T-cell (primary cell): ENCODE measurements at regions not wholly inside any gene's neighbourhood (a gene's known extent, or its start where the extent isn't known, plus 50 kb on each side); places are given as distances from the start of the nearest gene placed in this dataset.

Experiments used
- ATAC-seq, 4 experiments: fragments of 200-7000 bp in 3 of 4; fragments of 150-1000 bp in 1 of 4; cut with Tn5 transposase; replicated peaks in 1 of 4; 1 replicate in 3 of 4; 2 replicates in 1 of 4; pipeline ENCODE4 v1.10.0; 2021; ENCODE audit warnings: moderate library complexity in 3 of 4, mild to moderate bottlenecking in 2 of 4, moderate number of reproducible peaks in 1 of 4
- CTCF ChIA-PET, 2 donors: fragments of 300-600 bp; sonication (Branson Sonifier 250); formaldehyde crosslinking; loops; one replicate each; lab custom pipeline; 2022; ENCODE audit warnings: antibody characterized with exemption in 2 of 2; lab: Charles Lee
- POLR2A ChIA-PET, 2 donors: fragments of 300-600 bp; sonication (Branson Sonifier 250); formaldehyde crosslinking; loops; one replicate each; lab custom pipeline; 2022; ENCODE audit warnings: antibody characterized with exemption in 2 of 2; lab: Charles Lee
- DNase-seq, 35 experiments: peaks; one replicate each; pipeline versions ENCODE4 v3.0.0 to v3.0.0-alpha.2; 2013 to 2023
- H3K27ac ChIP-seq: one replicate; pipeline ENCODE4 v1.5.1; 2013; ENCODE audit warnings: low read length
- H3K27me3 ChIP-seq, 2 experiments: replicated peaks in 1 of 2; 1 replicate in 1 of 2; 2 replicates in 1 of 2; pipeline versions ENCODE4 v1.6.1 to v1.7.0; 2013; ENCODE audit warnings: low read length in 1 of 2, mixed read lengths in 1 of 2; ENCODE audit not compliant: control insufficient read depth in 2 of 2, insufficient read depth in 2 of 2; ENCODE audit errors: extremely low read depth in 1 of 2
- H3K36me3 ChIP-seq, 2 donors: 1 replicate in 1 of 2; 2 replicates in 1 of 2; pipeline versions ENCODE4 v1.6.1 to v1.7.0; 2013; ENCODE audit warnings: low read length in 1 of 2; ENCODE audit not compliant: control insufficient read depth in 2 of 2, insufficient read depth in 1 of 2; ENCODE audit errors: extremely low read depth in 1 of 2
- H3K4me1 ChIP-seq, 2 experiments: 1 replicate in 1 of 2; 2 replicates in 1 of 2; pipeline versions ENCODE4 v1.6.1 to v1.7.0; 2013; ENCODE audit warnings: low read length in 2 of 2, mixed read lengths in 1 of 2; ENCODE audit not compliant: insufficient read depth in 2 of 2, control insufficient read depth in 1 of 2; ENCODE audit errors: extremely low read depth in 1 of 2
- H3K4me3 ChIP-seq, 2 donors: 1 replicate in 1 of 2; 2 replicates in 1 of 2; pipeline versions ENCODE4 v1.5.1 to v1.7.0; 2013; ENCODE audit warnings: mild to moderate bottlenecking in 2 of 2, low read length in 1 of 2, moderate library complexity in 1 of 2; ENCODE audit not compliant: control insufficient read depth in 1 of 2; ENCODE audit errors: extremely low read depth in 1 of 2
- H3K9me3 ChIP-seq: 2 replicates; pipeline ENCODE4 v1.7.0; 2013
- H3K27ac Mint-ChIP-seq, 2 donors: one replicate each; pipeline ENCODE4 v1.8.0; 2020 to 2021; ENCODE audit warnings: mild to moderate bottlenecking in 2 of 2, mixed read lengths in 2 of 2
- H3K27me3 Mint-ChIP-seq, 2 donors: one replicate each; pipeline ENCODE4 v1.8.0; 2021 to 2022; ENCODE audit warnings: mixed read lengths in 2 of 2
- H3K36me3 Mint-ChIP-seq: one replicate; pipeline ENCODE4 v1.8.0; 2021; ENCODE audit warnings: mixed read lengths
- H3K4me1 Mint-ChIP-seq, 3 donors: one replicate each; pipeline ENCODE4 v1.8.0; 2020 to 2022; ENCODE audit warnings: mixed read lengths in 3 of 3, mild to moderate bottlenecking in 1 of 3
- H3K4me3 Mint-ChIP-seq, 3 donors: one replicate each; pipeline ENCODE4 v1.8.0; 2020 to 2022; ENCODE audit warnings: mild to moderate bottlenecking in 3 of 3, mixed read lengths in 3 of 3, moderate library complexity in 3 of 3
- H3K9me3 Mint-ChIP-seq, 3 donors: one replicate each; pipeline ENCODE4 v1.8.0; 2020 to 2022; ENCODE audit warnings: mixed read lengths in 3 of 3
- WGBS: methylation state at CpG from one replicate; pipeline ENCODE4 v1.1.5; 2013; ENCODE audit warnings: missing lambda C conversion rate; ENCODE audit not compliant: insufficient coverage; 5-methylcytosine and 5-hydroxymethylcytosine counted together

GRCh38 chr13:97091196-97091595, 96.9 kb upstream of the OXGR1 start:
- no CpG with 5 or more reads among the region's 1 CpG for WGBS
- no peak overlapping the region for H3K4me3 ChIP-seq
- CTCF ChIA-PET, result no interaction called here
- no peak overlapping the region for H3K27ac ChIP-seq
- H3K4me1 ChIP-seq, result no peaks in the 10 kb centered on the region
- DNase-seq, result no peak
- Mint-ChIP-seq H3K27me3 (peaks cover 0 to 6% of the 10 kb centered on the region in 2 donors), H3K36me3 (no peaks in the 10 kb centered on the region), H3K4me1 (no peaks in the 10 kb centered on the region), H3K27ac (no peak overlapping the region), H3K9me3 (peaks cover 0 to 17% (median 8%) of the 10 kb centered on the region in 3 donors), H3K4me3 (no peak overlapping the region)
- POLR2A ChIA-PET, result no interaction called here
- ATAC-seq, result no peak
- no peaks in the 10 kb centered on the region for H3K27me3 ChIP-seq
- H3K36me3 ChIP-seq, result no peaks in the 10 kb centered on the region
- no peaks in the 10 kb centered on the region for H3K9me3 ChIP-seq

- Mint-ChIP-seq H3K9me3 (peaks cover 0 to 8% (median 2%) of the 10 kb centered on the region in 3 donors), H3K4me3 (no peak overlapping the region), H3K4me1 (peaks cover 0 to 2% (median 0%) of the 10 kb centered on the region in 3 donors), H3K27ac (no peak overlapping the region), H3K27me3 (peaks cover 3 to 10% of the 10 kb centered on the region in 2 donors), H3K36me3 (no peaks in the 10 kb centered on the region)
- Histone ChIP-seq H3K27me3 (peaks cover 0 to 4% of the 10 kb centered on the region in 2 experiments), H3K36me3 (no peaks in the 10 kb centered on the region), H3K9me3 (no peaks in the 10 kb centered on the region), H3K4me3 (no peak overlapping the region), H3K4me1 (no peaks in the 10 kb centered on the region), H3K27ac (no peak overlapping the region)
- no peak for ATAC-seq
- DNase-seq, result no peak
- ChIA-PET POLR2A (no interaction called here), CTCF (interaction anchor here (0.6 to 0.7 kb wide), 3 partner anchors 8 to 273 kb away, joined by 3 to 5 read pairs (median 3); no protein-coding TSS in a partner anchor)
These were observed 106.5 kb upstream of the OXGR1 start for GRCh38 chr13:97100821-97101220.

GRCh38 chr13:97101912-97102708, 107.8 kb upstream of the OXGR1 start:
- Mint-ChIP-seq H3K4me3 (no peak overlapping the region), H3K27ac (no peak overlapping the region), H3K36me3 (no peaks in the 10 kb centered on the region), H3K4me1 (peaks cover 0 to 2% (median 0%) of the 10 kb centered on the region in 3 donors), H3K27me3 (peaks cover 3 to 10% of the 10 kb centered on the region in 2 donors), H3K9me3 (peaks cover 0 to 8% (median 2%) of the 10 kb centered on the region in 3 donors)
- H3K27ac ChIP-seq, result no peak overlapping the region
- no peaks in the 10 kb centered on the region for H3K36me3 ChIP-seq
- POLR2A ChIA-PET, result no interaction called here
- no peaks in the 10 kb centered on the region for H3K9me3 ChIP-seq
- no peaks in the 10 kb centered on the region for H3K4me1 ChIP-seq
- DNase-seq, result no peak
- no peak for ATAC-seq
- no peak overlapping the region for H3K4me3 ChIP-seq
- peaks cover 0 to 4% of the 10 kb centered on the region in 2 experiments for H3K27me3 ChIP-seq
- CTCF ChIA-PET, result no interaction called here

GRCh38 chr13:97106323-97106722, 112.0 kb upstream of the OXGR1 start:
- WGBS, result no CpG with 5 or more reads among the region's 6 CpGs

GRCh38 chr13:97107815-97108529, 113.7 kb upstream of the OXGR1 start:
- no peak for DNase-seq
- no peak for ATAC-seq
- H3K36me3 ChIP-seq, result no peaks in the 10 kb centered on the region
- Mint-ChIP-seq H3K4me3 (no peak overlapping the region), H3K4me1 (peaks cover 7 to 9% (median 7%) of the 10 kb centered on the region in 3 donors), H3K27me3 (peaks cover 6 to 10% of the 10 kb centered on the region in 2 donors), H3K36me3 (no peaks in the 10 kb centered on the region), H3K9me3 (no peaks in the 10 kb centered on the region), H3K27ac (no peak overlapping the region)
- POLR2A ChIA-PET, result interaction anchor here in 1 of 2 donors (0.6 kb wide), 1 partner anchor 45 kb away, joined by 3 read pairs; no protein-coding TSS in a partner anchor
- H3K27ac ChIP-seq, result no peak overlapping the region
- WGBS, result 85% methylated on average over 8 of the region's 12 CpGs
- H3K27me3 ChIP-seq, result peaks cover 0 to 8% of the 10 kb centered on the region in 2 experiments
- peaks cover 0 to 9% of the 10 kb centered on the region in 2 experiments for H3K4me1 ChIP-seq
- no peak overlapping the region for H3K4me3 ChIP-seq
- CTCF ChIA-PET, result interaction anchor here (0.7 to 7.5 kb wide), 13 partner anchors 8 to 1331 kb away, joined by 3 to 128 read pairs (median 4); no protein-coding TSS in a partner anchor
- H3K9me3 ChIP-seq, result no peaks in the 10 kb centered on the region

More at GRCh38 chr13:97106323-97106722, 112.0 kb upstream of the OXGR1 start:
- H3K27me3 Mint-ChIP-seq, result peaks cover 8 to 14% of the 10 kb centered on the region in 2 donors
- H3K27ac Mint-ChIP-seq, result no peak overlapping the region
- H3K36me3 ChIP-seq, result no peaks in the 10 kb centered on the region
- H3K4me3 Mint-ChIP-seq, result no peak overlapping the region
- no peaks in the 10 kb centered on the region for H3K9me3 ChIP-seq
- no peaks in the 10 kb centered on the region for H3K9me3 Mint-ChIP-seq
- no peaks in the 10 kb centered on the region for H3K36me3 Mint-ChIP-seq
- CTCF ChIA-PET, result interaction anchor here in 1 of 2 donors (7.2 kb wide), 1 partner anchor 253 kb away, joined by 128 read pairs; no protein-coding TSS in a partner anchor
- H3K27ac ChIP-seq, result no peak overlapping the region
- no peak for DNase-seq
- POLR2A ChIA-PET, result no interaction called here
- peaks cover 7 to 9% (median 7%) of the 10 kb centered on the region in 3 donors for H3K4me1 Mint-ChIP-seq
- H3K27me3 ChIP-seq, result peaks cover 0 to 12% of the 10 kb centered on the region in 2 experiments
- ATAC-seq, result no peak
- H3K4me3 ChIP-seq, result no peak overlapping the region
- peaks cover 0 to 9% of the 10 kb centered on the region in 2 experiments for H3K4me1 ChIP-seq

GRCh38 chr13:97108530-97108900, 113.6 kb upstream of the MBNL2 start:
- H3K4me3 ChIP-seq, result no peak overlapping the region
- no peaks in the 10 kb centered on the region for H3K36me3 Mint-ChIP-seq
- H3K27me3 ChIP-seq, result peaks cover 0 to 10% of the 10 kb centered on the region in 2 experiments
- H3K27me3 Mint-ChIP-seq, result peaks cover 6 to 7% of the 10 kb centered on the region in 2 donors
- DNase-seq (no peak), ATAC-seq (no peak)
- 100% methylated on average over 1 of the region's 3 CpGs for WGBS
- ChIA-PET CTCF (interaction anchor here (0.6 to 7.5 kb wide), 15 partner anchors 8 to 349 kb away, joined by 3 to 128 read pairs (median 4); partner anchors contain the start of gene MBNL2 (in 1 of the 2)), POLR2A (no interaction called here)
- H3K4me1 Mint-ChIP-seq, result peaks cover 9 to 13% (median 10%) of the 10 kb centered on the region in 3 donors
- H3K4me3 Mint-ChIP-seq, result no peak overlapping the region
- no peak overlapping the region for H3K27ac ChIP-seq
- no peaks in the 10 kb centered on the region for H3K9me3 Mint-ChIP-seq
- no peaks in the 10 kb centered on the region for H3K9me3 ChIP-seq
- H3K27ac Mint-ChIP-seq, result no peak overlapping the region
- peaks cover 0 to 11% of the 10 kb centered on the region in 2 experiments for H3K4me1 ChIP-seq
- no peaks in the 10 kb centered on the region for H3K36me3 ChIP-seq
